ENCODE measurements at regions not wholly inside any gene's neighbourhood (a gene's known extent, or its start where the extent isn't known, plus 50 kb on each side); places are given as distances from the start of the nearest gene placed in this dataset.

DNA sequence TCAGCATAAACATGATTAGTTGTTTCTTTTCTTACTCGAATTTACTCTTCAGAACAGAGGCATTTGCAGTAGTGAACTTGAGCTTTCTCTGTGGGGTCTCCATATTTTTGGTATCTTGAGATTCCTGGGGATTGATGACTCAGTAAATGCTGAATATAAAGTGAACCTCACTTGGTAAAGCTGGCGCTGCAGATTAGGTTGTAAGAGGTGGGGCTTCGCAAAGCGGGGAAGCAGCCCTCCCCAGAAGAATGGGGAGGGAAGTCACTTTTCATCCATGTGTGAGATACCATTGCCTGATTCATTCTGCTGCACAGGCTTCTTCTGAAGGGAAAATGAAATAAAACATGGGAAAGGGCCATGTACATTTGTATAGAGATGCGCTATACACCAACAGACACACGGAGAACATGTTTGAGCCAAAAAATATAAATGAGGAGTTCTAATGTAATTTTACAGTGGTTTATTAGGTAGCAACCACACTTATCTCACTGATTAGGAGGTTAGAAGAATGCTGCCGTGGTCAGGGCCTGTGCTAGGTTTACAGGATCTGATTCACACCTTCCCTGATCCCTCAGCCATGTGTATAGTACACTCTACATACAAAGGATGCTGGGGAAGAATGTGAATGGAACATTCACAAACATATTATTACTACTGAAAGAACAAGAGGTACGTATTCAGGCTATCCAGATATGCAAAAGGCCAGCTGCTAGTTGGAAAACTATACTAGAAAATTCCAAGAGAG, 63.5 kb downstream of the DNTTIP2 start:
- no peak for DNase-seq (ENCODE audit: insufficient read length, low spot score)
- no peak for FAIRE-seq

DNA sequence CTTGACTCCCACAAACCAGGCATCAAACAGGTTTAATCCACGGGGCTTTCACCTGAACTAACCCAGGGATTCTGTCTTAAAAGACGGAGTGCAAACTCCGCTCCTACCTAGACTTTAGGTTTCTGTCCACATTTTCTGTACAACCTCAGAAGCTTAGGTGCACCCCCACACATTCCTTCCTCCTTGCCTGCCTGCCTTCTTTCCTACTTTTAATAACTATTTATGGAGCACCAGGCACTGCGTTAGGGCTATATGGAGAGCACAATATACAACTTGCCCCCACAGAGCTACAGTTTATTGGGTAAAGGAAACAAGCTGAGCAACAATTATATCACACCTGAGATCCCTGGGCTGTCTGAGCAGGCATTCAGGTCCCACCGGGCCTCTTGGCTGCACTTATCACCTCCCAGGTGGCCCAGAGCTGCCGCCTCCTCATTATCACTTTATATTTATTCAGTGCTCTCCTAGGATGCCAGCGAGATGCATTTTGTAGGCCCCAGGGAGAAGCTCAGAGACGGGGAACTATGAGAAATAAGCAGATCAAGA, 64.1 kb downstream of the DNTTIP2 start:
- DNase-seq (ENCODE audit: insufficient read length, low spot score) (no peak), FAIRE-seq (no peak)

DNA sequence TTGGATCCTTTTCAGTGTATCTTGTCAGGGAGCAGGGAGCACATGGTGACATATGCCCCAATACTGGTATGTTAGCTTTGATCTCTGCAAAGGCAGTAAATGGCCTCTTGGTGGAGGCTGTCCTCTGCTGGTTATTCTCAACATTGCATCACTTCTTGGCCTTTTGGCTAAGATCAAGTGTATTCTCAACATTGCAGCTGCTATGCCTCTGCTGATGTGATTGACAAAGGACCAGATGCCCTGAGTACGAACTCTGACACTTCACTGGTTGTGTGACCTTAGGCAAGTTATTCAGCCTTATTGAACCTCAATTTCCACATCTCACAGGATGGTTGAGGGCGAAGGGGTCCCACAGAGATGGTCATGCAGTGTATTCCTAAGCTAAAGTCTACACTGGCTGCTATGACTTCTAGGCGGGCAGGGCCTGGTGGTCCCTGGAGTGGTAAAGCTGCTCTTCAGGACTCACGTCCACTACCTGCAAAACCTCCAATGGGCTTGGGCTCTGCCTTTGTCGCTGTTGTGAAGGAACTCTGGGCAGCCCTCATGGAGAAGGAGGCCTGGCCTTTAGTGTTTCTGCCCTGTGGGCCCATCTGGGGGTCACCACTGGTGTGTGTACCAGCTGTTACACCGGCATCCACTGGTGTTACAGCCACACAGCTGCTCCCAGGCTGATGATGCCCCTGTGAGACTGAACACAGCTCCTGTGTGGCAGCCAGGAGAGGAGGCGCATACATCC, 64.8 kb downstream of the DNTTIP2 start:
- DNase-seq (ENCODE audit: insufficient read length, low spot score), result peak; percentile 36

GRCh38 chr1:93813076-93813475, 65.9 kb downstream of the DNTTIP2 start:
- DNase-seq (ENCODE audit: insufficient read length, low spot score) (no peak), FAIRE-seq (no peak)

More for the DNA sequence above, 64.8 kb downstream of the DNTTIP2 start:
- FAIRE-seq, result peak; percentile 98

DNA sequence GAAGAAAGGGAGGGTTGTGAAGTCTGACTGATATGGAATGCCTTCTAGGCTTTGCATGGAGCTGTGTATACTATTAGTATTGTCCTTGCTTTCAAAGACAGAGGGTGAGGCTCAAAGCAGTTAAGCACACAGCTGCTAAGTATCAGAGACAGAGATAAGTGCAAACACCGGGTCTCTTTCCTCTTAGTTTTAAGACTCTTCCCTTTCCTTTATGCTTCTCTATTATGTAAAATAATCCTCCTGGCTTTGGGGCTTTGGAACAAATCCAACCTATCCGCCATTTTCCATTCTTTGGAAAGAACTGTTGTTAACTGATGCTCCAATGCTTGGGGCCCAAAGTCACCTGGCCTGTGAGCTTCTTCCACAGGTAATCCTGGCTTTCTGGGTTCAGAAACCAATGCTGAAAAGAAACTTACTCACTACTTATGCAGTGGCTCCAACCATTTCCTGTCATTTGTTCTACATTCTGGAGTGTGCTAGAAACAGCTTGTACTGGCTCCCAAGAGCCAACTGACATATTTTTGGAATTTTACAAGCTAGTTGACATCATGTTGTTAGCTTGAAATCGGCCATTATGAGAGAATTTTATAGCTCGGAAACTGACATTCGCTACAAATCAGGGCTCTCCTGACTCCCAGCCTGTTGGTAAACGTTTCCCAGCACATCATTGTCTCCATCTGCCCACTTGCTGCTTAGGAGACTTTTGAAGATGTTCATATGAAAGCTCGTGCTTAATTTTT, 67.5 kb downstream of the DNTTIP2 start:
- FAIRE-seq (no peak), DNase-seq (ENCODE audit: insufficient read length, low spot score) (no peak)

DNA sequence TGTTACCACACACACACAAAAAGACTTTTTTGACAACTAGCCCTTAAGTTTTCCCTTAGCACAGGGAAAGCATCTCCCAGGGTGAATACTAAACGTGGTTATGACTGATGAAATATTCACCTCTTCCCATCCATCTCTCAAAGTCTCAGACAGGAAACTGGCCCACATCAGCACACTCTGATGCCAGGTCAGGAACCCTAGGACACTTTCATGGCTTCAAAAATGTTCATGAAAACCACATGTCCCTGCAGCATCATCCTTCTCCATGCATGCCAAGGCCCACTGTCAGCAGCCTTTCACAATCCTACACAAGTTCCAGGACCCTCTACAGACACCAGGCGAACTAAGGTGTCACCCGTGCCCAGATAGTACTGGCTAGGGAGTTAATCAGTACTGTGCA, 68.7 kb downstream of the DNTTIP2 start:
- DNase-seq (ENCODE audit: insufficient read length, low spot score), result no peak
- FAIRE-seq, result no peak

GRCh38 chr1:93808871-93809270, 70.1 kb downstream of the DNTTIP2 start:
- DNase-seq (ENCODE audit: insufficient read length, low spot score) (no peak), FAIRE-seq (no peak)

- FAIRE-seq (no peak), DNase-seq (ENCODE audit: insufficient read length, low spot score) (no peak)
These were observed 71.6 kb downstream of the DNTTIP2 start for GRCh38 chr1:93807311-93807930.

- no peak for DNase-seq (ENCODE audit: insufficient read length, low spot score)
These were observed 73.9 kb downstream of the DNTTIP2 start for GRCh38 chr1:93805027-93805610.

DNA sequence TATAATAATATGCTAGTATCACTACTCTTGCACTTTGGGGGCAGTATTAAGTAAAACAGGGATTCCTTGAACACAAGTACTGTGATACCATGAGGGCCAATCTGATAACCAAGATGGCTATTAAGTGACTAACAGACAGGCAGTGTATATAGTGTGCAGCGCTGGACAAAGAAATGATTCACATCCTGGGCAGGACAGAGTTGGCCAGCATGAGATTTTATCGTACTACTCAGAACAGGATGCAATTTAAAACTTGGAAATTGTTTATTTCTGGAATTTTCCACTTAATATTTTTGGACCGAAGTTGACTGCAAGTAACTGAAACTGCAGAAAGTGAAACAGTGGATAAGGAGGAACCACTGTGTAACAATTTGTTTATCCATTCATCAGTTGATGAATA, 74.6 kb downstream of the DNTTIP2 start:
- no peak for FAIRE-seq
- DNase-seq (ENCODE audit: insufficient read length, low spot score), result no peak

More at GRCh38 chr1:93805027-93805610, 73.9 kb downstream of the DNTTIP2 start:
- no peak for FAIRE-seq

GRCh38 chr1:93801471-93801870, 77.5 kb downstream of the DNTTIP2 start:
- no peak for FAIRE-seq
- DNase-seq (ENCODE audit: insufficient read length, low spot score), result no peak

GRCh38 chr1:93800856-93801255, 78.2 kb downstream of the DNTTIP2 start:
- no peak for DNase-seq (ENCODE audit: insufficient read length, low spot score)
- no peak for FAIRE-seq

DNA sequence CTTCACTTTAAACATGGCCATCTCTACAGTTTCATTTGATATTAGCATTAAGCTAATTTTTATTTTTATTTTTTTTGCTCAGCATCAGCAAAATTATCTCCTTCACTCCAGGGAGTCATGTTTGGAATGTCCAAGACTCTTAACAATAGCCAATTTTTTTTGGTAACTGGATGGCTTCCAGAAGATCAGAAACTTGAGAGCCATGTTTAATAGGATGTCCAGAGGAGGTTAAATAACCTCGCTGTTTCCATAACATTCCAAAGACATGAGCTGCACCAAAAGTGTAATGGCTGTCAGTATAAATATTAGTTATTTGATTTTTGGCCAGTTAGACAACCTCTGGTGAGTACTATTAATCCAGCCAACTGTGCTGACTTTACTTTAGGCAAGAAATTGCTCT, 80.7 kb downstream of the DNTTIP2 start:
- DNase-seq (ENCODE audit: insufficient read length, low spot score), result no peak
- FAIRE-seq, result no peak

DNA sequence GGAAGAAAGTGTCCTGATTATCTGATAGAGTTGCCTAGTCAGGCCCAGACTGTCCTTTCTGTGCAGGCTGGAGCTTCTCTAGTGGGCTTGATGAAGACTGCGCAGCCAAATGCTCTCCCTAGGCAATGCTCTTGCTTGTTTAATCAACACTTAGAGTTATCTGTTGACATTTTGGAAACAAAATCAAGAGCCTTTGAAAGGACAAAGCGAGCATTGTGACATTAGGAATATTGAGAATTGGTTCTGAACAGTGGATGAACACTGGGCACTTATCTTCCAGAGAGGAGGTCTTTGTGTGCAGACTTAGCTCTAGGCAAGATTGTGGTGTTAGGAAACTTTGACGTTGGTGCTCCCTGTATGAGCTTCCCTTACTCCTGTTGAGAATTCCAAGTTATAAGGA, 94.5 kb downstream of the DNTTIP2 start:
- DNase-seq (ENCODE audit: insufficient read length, low spot score) (no peak), FAIRE-seq (no peak)

GRCh38 chr1:93783876-93784275, 95.1 kb downstream of the DNTTIP2 start:
- DNase-seq (ENCODE audit: insufficient read length, low spot score) (no peak), FAIRE-seq (no peak)

GRCh38 chr1:93779540-93780165, 98.0 kb upstream of the BCAR3 start:
- FAIRE-seq (no peak), DNase-seq (ENCODE audit: insufficient read length, low spot score) (no peak)

- DNase-seq (ENCODE audit: insufficient read length, low spot score), result no peak
- no peak for FAIRE-seq
These were observed 96.8 kb upstream of the BCAR3 start for GRCh38 chr1:93778457-93778856.

- FAIRE-seq, result no peak
These were observed 95.6 kb upstream of the BCAR3 start for GRCh38 chr1:93777255-93777654.

DNA sequence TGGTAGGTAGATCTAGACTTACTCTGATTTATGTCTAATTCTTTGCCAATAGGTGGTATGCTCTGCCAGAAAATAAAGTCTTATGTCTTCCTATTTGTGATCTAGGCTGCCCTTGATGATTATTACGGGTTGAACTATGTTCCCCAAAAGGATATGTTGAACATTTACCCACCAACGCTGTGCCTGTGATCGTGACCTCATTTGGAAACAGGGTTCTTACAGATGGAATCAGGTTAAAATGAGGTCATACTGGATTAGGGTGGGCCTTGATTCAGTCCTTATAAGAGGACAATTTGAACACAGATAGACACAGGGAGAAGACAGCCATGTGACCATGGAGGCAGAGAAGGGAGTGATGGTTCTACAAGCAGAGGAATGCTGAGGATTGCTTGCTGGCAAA, 95.1 kb upstream of the BCAR3 start:
- DNase-seq (ENCODE audit: insufficient read length, low spot score) (no peak), FAIRE-seq (no peak)

More at GRCh38 chr1:93777255-93777654, 95.6 kb upstream of the BCAR3 start:
- no peak for DNase-seq (ENCODE audit: insufficient read length, low spot score)

DNA sequence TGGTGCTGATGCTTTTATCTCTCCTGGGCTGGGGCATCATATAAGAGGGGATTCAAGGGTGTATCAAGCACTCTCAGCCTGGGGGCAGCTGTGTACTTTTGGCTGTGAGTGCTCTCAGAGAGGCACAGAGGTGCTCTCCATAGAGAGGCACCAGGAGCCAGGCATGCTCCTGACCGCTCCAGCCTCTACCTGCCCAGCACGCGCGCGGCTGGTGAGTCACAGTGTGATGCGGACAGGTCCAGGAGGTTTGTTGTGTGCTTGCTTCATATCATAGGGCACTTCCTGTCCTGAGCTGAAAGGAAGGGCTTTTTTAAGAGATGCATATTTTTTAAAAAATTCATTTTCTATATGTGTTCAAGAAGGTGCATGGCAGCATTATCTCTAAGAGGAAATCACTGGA, 93.6 kb upstream of the BCAR3 start:
- no peak for DNase-seq (ENCODE audit: insufficient read length, low spot score)
- no peak for FAIRE-seq
